ENCODE measurements at regions not wholly inside any gene's neighbourhood (a gene's known extent, or its start where the extent isn't known, plus 50 kb on each side); places are given as distances from the start of the nearest gene placed in this dataset.

DNA sequence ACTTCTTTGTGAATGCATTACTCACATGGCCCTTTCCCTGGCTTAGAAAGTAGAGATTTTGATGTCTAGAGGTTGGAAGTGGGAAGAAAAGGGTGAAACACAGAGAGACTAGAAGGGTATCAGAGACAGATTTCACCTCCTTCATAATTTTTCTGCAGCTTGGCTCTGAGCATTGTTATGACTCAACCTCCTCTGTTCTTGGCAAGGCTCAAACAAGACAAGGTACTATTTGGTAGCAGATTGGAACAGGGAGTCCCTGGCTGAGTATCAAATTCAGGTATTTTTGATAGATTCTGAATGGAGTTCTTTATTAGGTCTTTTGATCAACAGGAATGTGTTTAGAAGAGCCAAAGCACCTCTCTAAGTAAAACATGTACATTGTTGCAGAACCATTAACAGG is 146.3 kb upstream of the CHRDL1 start:
- Mint-ChIP-seq H3K27ac (no peak overlapping the region), H3K27me3 (peaks cover 25% of the 10 kb centered on the region), H3K4me1 (ENCODE audit: low read depth) (no peaks in the 10 kb centered on the region), H3K9me3 (no peaks in the 10 kb centered on the region), H3K4me3 (no peak overlapping the region), H3K36me3 (ENCODE audit: low read depth) (no peaks in the 10 kb centered on the region)
- ATAC-seq (ENCODE audit: poor library complexity) (no peak), DNase-seq (no peak)
- Histone ChIP-seq H3K9me3 (ENCODE audit: control insufficient read depth in 1 of 2, insufficient read depth in 1 of 2, low read length in 2 of 2) (no peaks in the 10 kb centered on the region), H3K4me3 (ENCODE audit: low read length) (no peak overlapping the region), H3K4me1 (ENCODE audit: insufficient read depth, low read length) (no peaks in the 10 kb centered on the region), H3K27ac (ENCODE audit: low read depth in 1 of 2, low read length in 2 of 2) (no peak overlapping the region), H3K36me3 (ENCODE audit: insufficient read depth, low read length) (no peaks in the 10 kb centered on the region), H3K27me3 (ENCODE audit: control insufficient read depth in 1 of 2, insufficient read depth in 2 of 2, low read length in 2 of 2) (peaks cover 0 to 13% of the 10 kb centered on the region in 2 experiments)
- TF ChIP-seq CTCF (IDR thresholded peaks at IDR 0.05): no peak
- POLR2A ChIA-PET: no interaction called here
- CTCF ChIA-PET: no interaction called here
- intact Hi-C loops (cut with DNase I, micrococcal nuclease): no loop called here

- H3K36me3 ChIP-seq (ENCODE audit: insufficient read depth, low read length): no peaks in the 10 kb centered on the region
- H3K27ac ChIP-seq (ENCODE audit: low read depth in 1 of 2, low read length in 2 of 2): no peak overlapping the region
- DNase-seq (no peak), ATAC-seq (ENCODE audit: poor library complexity) (no peak)
- H3K4me1 ChIP-seq (ENCODE audit: insufficient read depth, low read length): no peaks in the 10 kb centered on the region
- peaks cover 0 to 4% of the 10 kb centered on the region in 2 experiments for H3K27me3 ChIP-seq (ENCODE audit: control insufficient read depth in 1 of 2, insufficient read depth in 2 of 2, low read length in 2 of 2)
- H3K4me3 Mint-ChIP-seq: no peak overlapping the region
- H3K4me1 Mint-ChIP-seq (ENCODE audit: low read depth): no peaks in the 10 kb centered on the region
- H3K27ac Mint-ChIP-seq: no peak overlapping the region
- ChIA-PET CTCF (no interaction called here), POLR2A (no interaction called here)
- no peaks in the 10 kb centered on the region for H3K9me3 Mint-ChIP-seq
- no peaks in the 10 kb centered on the region for H3K36me3 Mint-ChIP-seq (ENCODE audit: low read depth)
- no peak overlapping the region for H3K4me3 ChIP-seq (ENCODE audit: low read length)
- H3K27me3 Mint-ChIP-seq: peaks cover 16% of the 10 kb centered on the region
- TF ChIP-seq CTCF (IDR thresholded peaks at IDR 0.05): no peak
- intact Hi-C loops (cut with DNase I, micrococcal nuclease): no loop called here
- no peaks in the 10 kb centered on the region for H3K9me3 ChIP-seq (ENCODE audit: control insufficient read depth in 1 of 2, insufficient read depth in 1 of 2, low read length in 2 of 2)
Observed at GRCh38 chrX:110938977-110939732, 143.5 kb upstream of the CHRDL1 start.

GRCh38 chrX:110924871-110925270 is 129.3 kb upstream of the CHRDL1 start:
- CTCF ChIA-PET: no interaction called here
- H3K9me3 Mint-ChIP-seq: no peaks in the 10 kb centered on the region
- POLR2A ChIA-PET: no interaction called here
- H3K4me3 Mint-ChIP-seq: no peak overlapping the region
- H3K36me3 ChIP-seq (ENCODE audit: insufficient read depth, low read length): no peaks in the 10 kb centered on the region
- no peak overlapping the region for H3K27ac ChIP-seq (ENCODE audit: low read depth in 1 of 2, low read length in 2 of 2)
- intact Hi-C loops (cut with DNase I, micrococcal nuclease): no loop called here
- H3K9me3 ChIP-seq (ENCODE audit: control insufficient read depth in 1 of 2, insufficient read depth in 1 of 2, low read length in 2 of 2): no peaks in the 10 kb centered on the region
- ATAC-seq (ENCODE audit: poor library complexity) (no peak), DNase-seq (no peak)
- no peaks in the 10 kb centered on the region for H3K36me3 Mint-ChIP-seq (ENCODE audit: low read depth)
- H3K4me1 Mint-ChIP-seq (ENCODE audit: low read depth): no peaks in the 10 kb centered on the region
- no peaks in the 10 kb centered on the region for H3K27me3 ChIP-seq (ENCODE audit: control insufficient read depth in 1 of 2, insufficient read depth in 2 of 2, low read length in 2 of 2)
- no peak overlapping the region for H3K27ac Mint-ChIP-seq
- H3K4me1 ChIP-seq (ENCODE audit: insufficient read depth, low read length): no peaks in the 10 kb centered on the region
- TF ChIP-seq CTCF (IDR thresholded peaks at IDR 0.05): no peak
- H3K27me3 Mint-ChIP-seq: peaks cover 5% of the 10 kb centered on the region
- H3K4me3 ChIP-seq (ENCODE audit: low read length): no peak overlapping the region

All from CD4-positive, alpha-beta T cell (primary cell).